Ramos (cell line): ENCODE measurements at regions not wholly inside any gene's neighbourhood (a gene's known extent, or its start where the extent isn't known, plus 50 kb on each side); places are given as distances from the start of the nearest gene placed in this dataset.
"Not testable (repeated sequence)": the region's sequence is repeated elsewhere in the genome, so short reads cannot be mapped to it uniquely, and the experiment has no call there.

Source experiments
- in situ Hi-C: fragments of 300-500 bp; cut with MboI; formaldehyde crosslinking; loops from one replicate; pipeline ENCODE4 v1.14.3; 2022; ENCODE audit warnings: low sequenced_read_pairs; ENCODE audit not compliant: unreplicated experiment

DNA sequence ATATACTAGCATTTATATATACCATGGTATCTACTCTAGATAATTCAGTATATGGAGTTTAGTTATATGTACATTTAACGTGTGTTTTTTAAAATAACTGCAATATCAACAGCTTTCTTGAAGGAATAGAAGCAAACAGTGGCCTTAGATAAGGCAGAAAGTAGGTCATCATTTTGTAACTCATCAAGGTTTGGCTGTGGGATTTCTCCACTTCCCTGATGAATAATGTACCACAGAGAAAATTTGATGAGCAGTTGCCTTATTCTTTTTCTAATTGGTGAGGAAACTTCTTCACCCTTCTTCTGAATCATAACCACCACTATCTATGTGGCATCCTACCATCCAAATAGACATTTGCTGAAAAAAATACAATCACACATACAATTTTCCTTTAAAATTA lies 590.2 kb upstream of the SPRY2 start:
- in situ Hi-C loops, result no loop called here

DNA sequence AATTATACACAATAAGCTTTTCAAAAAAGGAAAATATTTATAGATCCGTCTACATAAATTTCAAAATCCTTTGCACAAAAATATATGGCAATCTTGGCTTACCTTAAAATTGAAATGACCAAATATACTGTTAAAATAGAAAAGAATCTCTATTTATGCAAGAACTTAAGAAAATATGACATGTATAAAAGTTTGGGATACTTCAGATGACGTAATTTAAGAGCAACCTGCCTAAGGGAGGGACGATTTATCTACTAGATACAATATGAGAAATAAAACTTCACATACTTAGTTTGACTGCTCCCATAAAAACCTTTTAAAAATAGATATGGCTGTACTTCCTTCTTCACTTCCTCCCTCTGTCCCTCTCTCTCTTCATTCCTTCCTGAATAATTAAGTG lies 587.3 kb upstream of the SPRY2 start:
- in situ Hi-C loops, result no loop called here

DNA sequence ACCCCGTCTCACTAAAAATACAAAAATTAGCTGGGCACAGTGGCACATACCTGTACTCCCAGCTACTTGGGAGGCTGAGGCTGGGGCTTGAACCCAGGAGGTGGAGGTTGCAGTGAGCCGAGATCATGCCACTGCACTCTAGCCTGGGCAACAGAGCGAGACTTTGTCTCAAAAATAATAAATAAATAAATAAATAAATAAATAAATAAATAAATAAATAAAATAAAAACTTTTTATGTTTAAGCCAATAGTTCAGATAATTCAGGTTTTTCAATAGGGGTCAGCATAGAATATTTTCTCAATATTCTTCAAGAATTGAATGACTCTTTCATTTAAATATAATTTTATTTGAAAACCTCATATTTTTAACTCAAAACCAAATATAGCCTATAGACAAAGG lies 585.1 kb upstream of the SPRY2 start:
- in situ Hi-C loops, result not testable (repeated sequence)

DNA sequence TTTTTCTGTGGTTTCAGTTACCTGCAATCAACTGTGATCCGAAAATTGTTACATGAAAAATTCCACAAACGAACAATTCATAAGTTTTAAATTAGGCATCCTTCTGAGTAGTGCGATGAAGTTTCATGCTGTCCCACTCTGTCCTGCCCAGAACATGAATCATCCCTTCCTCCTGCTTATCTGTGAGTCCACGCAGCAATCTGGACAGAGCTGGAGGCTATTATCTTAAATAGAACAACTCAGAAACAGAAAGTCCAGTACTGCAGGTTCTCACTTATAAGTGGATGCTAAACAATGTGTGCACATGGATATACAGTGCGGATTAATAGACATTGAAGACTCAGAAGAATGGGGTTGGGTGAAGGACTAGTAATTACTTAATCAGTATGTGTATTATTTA lies 583.7 kb upstream of the SPRY2 start:
- in situ Hi-C loops, result no loop called here

DNA sequence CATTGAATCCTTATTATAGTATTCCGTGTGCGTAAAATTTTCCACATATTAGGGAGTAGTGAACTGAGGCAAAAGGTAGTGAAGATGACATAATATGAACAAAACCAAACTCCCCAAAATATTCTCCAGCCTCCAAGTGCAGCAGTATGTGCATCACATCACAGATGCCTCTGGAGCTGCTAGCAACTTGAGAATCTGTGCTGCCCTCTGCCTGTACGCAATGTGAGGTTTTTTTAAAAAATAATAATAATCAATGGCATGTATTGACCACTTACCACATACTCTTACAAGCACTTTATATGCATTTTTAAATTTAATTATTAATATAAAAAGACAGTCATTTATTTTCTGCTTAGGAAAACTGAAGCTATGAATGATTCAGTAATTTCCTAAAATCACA lies 583.0 kb upstream of the SPRY2 start:
- in situ Hi-C loops, result no loop called here

DNA sequence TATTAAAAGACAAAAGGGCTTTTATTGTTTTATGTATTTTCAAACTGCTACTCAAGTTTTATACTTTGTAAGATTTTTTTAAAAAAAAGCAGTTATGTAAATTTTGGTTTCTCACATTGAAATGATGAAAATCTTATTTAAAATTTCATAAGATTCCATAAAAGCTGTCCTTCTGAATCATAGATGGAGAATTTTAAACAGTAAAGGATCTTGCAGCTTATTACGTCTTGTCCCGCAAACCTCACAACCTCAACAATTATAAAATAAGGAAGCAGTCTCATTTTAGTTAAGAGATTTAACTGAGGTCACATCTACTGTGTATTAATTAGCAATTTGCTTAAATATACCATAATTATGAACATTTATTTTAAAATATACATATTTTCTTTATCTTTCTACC lies 581.0 kb upstream of the SPRY2 start:
- in situ Hi-C loops, result no loop called here

DNA sequence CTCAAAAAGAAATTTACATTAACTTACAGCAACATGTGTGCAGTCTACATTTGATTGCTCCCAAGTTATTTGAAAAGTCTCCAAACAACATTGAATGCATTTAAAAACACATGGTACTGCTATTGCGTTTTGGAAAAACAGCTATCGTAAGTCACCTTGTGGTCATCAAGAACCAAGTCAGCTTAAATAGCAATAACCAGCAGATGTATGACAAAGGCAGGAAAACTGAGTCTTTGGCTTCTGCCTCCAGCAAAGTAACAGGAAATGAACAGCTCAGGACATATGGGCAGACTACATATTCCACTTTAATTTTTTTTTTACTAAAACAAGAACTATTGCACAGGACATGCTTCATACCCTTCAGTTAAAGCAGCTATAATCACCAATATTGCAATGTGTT lies 580.6 kb upstream of the SPRY2 start:
- in situ Hi-C loops, result no loop called here

DNA sequence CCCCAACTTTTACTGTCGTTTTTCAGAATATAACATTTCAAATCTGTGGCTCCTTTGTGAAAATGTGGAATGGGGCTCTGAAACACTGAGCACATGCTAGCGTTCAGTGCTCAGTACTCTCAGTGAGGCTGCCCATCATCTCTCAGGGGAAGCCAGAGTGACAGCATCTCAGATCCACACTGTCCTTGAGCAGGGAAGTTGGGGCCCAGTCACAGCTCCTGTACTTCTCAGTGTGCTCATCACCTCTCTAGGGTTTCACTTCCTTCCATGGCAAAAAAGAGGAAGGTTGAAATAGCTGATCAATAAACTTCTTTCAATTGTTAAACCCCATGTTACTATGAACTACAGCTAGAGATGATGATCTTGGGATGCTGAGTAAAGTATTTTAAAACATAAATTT lies 565.9 kb upstream of the SPRY2 start:
- in situ Hi-C loops, result no loop called here

DNA sequence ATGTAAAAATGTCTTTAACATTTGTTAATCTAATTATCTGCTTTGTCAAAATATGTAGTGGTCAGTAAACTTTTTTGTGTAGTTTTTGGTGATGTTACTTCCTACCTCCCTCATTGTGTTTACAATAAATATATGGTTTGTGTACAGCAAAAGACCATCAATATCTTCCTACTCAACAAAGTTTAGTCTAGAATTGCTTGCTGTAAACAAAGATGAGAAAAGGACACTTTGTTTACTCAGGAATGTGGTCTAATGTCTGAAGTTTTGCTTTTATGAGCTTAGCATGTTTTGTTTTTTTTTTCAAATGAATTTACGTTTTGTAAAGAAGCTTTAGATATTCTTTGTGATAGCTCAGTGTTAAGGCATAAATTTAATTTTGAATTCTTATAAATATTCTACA lies 563.5 kb upstream of the SPRY2 start:
- in situ Hi-C loops, result no loop called here

DNA sequence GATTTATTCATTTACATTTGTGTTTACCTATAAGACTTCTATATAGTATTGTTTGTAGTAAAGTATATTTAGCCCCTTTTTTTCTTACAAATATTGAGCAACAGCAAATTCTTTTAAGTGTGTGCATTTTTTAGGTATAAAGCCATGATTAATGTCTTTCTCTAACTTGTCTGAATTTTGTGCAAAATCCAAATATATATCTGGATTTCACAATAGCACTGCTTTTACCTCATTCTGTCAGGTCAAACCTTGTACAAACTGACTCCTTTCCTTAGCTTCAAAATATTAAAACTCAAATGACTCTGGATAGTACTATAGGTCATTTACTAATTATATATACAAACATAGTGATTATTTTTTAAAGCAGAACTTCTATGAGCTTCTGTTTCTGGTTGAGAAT lies 563.0 kb upstream of the SPRY2 start:
- in situ Hi-C loops, result no loop called here

DNA sequence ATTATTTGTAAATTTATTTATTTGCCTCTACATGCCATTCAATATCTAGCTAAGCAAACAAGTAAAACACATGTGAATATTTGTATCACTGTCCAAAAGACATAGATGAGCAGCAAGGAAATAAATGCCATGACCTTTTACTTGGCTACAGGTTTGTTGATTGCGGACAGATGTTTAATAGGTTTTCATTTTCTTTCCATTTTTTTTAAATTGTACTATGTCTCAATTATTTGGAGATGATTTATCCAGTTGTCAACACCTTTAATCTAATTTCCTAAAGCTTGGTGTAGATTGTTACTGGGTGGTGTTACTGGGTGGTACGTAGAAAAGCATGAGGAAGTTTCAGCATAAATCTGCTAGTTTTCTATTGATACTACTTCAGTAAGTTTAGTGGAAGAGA lies 560.6 kb upstream of the SPRY2 start:
- in situ Hi-C loops, result no loop called here

DNA sequence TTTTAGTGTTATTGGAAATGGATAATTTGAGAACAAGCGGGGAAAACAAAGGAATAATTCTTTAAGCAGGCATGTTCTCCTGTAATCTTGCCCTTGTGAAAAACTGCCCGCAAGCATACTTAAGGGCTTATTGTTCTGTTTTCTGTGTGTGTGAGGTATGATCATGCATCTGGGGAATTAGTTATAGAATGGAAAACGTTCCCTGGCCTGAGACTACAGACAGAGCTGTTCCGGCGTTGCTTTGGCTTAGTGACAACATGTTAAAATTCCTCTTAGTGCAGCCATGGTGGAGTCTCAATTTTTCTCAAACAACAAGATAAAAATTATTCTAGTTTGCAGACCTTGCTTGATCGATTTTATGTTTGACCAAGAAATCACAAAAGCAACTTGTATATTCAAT lies 560.2 kb upstream of the SPRY2 start:
- in situ Hi-C loops, result no loop called here

DNA sequence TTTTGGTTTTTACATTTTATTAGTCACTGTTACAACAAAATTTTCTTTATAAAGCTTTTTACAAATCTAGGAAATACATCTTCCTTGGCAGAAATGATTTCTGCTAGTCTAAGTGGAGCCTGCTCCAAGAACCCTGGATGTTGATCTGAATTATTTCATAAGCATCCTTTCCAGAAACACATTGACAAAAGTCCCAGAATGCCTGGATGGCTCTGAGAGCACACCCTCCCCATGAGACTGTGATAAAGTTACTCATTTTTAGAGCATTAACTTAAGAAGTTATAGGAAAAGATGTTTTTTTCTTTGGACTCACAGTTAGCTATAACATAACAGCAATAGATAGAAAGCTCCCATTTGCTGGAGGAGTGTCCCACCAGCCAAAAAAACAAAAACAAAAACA lies 559.6 kb upstream of the SPRY2 start:
- in situ Hi-C loops, result no loop called here

DNA sequence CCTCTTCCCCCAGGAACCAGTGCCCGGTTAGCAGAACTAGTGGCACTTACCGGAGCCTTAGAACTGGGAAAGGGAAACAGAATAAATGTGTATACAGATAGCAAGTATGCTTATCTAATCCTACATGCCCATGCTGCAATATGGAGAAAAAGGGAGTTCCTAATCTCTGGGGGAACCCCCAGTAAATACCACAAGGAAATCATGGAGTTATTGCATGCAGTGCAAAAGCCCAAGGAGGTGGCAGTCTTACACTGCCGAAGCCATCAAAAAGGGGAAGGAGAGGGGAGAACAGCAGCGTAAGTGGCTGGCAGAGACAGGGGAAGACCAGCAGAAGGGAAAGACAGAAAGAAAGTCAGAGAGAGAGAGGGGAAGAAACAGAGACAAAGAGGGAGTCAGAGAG lies 556.7 kb upstream of the SPRY2 start:
- in situ Hi-C loops, result not testable (repeated sequence)

DNA sequence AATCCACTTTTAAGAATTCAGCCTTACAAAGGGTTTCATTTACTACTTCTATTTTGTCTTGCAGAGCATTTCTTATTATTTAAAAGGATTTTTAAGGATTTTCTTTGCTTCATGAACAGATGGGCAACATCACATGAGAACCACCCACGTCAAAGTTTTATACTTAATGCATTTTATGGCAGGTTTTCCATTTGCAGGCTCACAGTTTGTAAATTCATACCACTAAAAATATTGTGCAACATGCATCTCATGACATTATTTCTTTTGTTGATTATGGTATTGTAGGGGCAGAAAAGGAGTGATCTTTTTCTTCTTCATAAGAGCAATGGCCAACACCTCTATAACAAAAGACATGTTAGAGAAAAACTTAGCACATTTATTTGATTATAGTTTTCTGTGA lies 554.0 kb upstream of the SPRY2 start:
- in situ Hi-C loops, result no loop called here

DNA sequence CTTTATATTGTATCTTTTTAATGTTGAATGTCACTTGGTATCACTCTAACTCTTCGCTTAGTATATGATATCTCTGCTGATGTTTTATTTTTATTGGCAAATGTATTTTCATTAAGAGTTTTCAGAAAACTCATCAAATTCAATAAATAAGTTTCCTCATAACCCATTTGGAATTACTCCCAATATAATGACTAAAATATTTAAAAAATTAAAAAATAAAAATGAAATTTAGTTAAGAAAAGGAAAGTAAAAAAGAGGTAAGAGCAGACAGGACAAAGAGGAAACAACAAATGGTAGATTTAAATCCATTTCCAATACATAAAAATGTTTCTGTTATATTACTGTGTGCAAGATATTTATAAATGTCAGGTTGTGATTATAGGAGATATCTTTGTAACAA lies 548.9 kb upstream of the SPRY2 start:
- in situ Hi-C loops, result no loop called here

DNA sequence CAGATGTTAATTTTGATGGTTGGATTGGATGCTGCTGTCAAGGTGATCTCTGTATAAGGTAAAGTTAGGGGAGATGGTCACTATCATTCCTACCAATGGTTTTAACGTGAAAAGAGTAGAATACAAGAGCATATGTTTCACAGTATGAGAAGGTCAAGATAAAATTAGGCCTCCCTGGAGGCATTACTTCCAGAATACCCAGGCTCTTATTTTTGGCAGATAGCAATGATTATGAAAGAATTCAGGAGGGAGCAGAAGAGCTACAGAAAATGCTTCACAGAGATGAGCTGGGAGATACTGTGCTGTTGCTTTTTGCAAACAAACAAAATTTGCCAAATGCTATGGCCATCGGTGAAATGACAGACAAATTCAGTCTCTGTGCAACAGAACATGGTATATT lies 547.5 kb upstream of the SPRY2 start:
- in situ Hi-C loops, result no loop called here

DNA sequence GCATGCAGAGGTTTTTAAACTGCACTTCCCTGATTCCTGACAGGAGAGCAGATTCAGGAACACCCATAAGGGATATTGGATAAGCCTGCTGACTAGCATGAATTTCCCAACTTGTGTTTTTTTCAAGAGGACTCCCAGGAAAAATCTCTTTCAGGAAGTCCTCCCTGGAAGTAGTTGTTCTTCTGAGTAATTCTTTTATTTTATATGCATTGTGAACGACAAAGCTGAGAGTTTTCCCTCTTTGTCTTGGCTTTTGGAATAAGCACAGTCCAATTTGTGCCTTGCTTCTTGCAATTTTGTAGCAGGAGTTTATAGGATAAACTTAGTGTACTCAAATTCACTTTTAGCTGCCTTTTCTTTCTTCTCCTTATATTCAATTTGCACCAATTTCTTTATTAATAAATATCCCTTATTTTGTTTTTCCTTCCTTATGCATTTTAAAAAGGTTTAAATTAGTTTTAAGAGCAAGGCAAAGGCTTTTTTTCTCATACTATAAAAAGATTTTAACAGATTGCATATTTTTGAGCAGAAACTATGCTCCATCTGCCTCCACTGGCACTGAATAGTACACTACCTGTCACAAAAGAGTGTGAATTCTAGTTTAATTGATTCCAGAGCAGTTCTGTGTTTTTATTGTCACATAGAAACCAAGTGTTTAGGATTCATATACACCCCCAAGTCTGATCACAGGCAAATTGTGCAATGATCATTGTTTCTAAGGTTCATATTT lies 543.3 kb upstream of the SPRY2 start:
- in situ Hi-C loops, result no loop called here

DNA sequence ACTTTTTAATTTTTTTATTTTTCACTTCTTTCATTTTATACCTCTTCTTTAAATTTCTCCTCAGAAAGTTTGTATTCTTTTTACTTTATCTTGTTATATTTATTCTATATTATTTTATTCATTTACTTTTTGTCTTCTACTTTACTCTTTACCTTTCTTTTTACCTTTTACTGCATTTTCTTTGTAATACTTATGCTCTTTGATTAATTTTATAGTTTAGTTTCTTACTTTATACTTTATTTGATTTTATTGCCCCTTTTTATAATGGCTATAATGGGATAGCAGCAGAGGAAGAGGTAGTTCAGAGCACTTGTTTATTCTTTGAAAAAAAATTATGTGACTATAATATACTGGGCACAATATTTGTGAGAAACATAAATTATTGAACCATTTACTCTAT lies 542.6 kb upstream of the SPRY2 start:
- in situ Hi-C loops, result no loop called here

DNA sequence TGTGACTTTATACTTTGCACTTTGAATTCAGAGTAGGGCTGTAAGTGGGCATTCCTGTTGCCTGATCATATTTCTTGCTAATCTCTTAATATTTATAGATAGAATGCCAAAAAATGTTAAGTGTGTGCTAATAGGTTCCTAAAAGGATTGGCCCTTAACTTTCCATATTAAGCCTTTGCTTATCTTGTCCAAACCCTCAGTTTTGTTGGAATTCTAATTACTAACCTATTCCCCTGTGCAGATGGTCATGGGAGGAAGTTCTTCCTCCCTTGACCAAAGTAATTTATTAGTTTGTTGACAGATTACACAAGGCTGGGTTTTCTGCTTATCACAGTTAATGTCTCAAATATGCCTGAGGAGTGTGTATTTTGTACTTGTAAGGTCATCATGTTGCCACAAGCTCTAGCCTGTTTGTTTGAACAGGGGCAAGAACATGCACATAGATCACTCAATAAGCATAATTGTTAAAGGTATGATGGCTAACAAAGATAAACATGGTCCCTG lies 541.1 kb upstream of the SPRY2 start:
- in situ Hi-C loops, result no loop called here

DNA sequence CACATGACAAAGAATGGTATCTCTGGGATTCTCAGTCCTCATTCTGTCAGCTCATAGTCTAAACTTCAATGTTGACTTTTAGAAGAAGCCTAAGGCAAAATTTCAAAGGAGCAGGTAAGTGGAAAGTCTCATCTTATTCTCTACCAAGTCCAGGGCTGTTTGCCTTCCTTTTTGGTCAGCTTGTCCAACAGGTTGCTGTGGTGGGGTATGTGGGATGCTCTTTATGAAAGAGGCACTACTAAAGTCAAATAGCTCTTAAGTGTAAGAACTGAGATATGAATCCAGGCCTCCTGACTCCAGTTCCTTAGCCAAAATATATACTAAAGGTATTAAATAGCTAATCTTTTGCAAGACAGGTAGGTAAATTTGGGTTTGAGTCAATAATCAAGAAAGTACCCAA lies 540.6 kb upstream of the SPRY2 start:
- in situ Hi-C loops, result no loop called here

DNA sequence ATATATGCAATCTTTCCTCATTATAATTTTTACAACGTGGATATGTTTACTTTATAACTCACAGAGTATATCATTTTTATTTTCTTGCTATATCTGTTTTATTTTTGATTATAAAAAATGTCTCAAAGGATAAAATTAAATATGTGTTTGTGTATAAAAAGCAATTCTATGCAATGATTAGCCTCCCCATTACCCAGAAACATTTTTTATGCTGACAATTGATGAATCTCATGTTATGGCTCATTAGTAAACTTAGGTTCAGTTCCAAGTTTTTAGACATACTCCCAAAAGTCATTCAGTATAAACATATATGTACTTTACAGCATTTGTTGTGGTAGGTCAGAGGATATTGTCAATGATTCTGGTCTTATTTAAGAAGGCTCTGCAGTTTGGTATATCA lies 540.1 kb upstream of the SPRY2 start:
- in situ Hi-C loops, result no loop called here

DNA sequence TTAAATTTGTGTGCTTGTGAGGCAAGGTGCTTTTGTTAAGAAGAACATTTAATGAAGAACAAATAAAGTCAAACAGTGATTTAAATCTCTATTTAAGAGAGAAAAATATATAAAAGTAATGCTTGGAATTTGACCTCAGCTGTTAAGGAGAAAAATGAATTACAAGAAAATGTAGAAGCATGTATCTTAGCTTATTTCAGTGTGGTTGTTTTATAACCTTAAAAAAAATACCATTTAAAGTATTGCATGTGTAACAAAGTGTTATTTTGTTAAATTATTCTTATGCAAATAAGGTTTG lies 537.0 kb upstream of the SPRY2 start:
- in situ Hi-C loops, result no loop called here
